ENCODE measurements at regions not wholly inside any gene's neighbourhood (a gene's known extent, or its start where the extent isn't known, plus 50 kb on each side); places are given as distances from the start of the nearest gene placed in this dataset.

GRCh38 chr3:46086986-46087385 is 59.7 kb upstream of the XCR1 start:
- intact Hi-C loops (cut with micrococcal nuclease; ENCODE audit: unreplicated experiment), result no loop called here

GRCh38 chr3:46086083-46086437 is 58.8 kb upstream of the XCR1 start:
- DNase-seq (ENCODE audit: low spot score) (no peak), ATAC-seq (no peak), FAIRE-seq (no peak)
- intact Hi-C loops (cut with micrococcal nuclease; ENCODE audit: unreplicated experiment), result no loop called here
- 32% methylated on average over 4 of the region's 4 CpGs for WGBS (ENCODE audit: low lambda C conversion rate)
- in situ Hi-C loops (cut with HindIII; ENCODE audit: extremely low pct_ligation_motif_present, low pct_unique_long_range_greater_than_20kb), result no loop called here
- ChIA-PET CTCF (ENCODE audit: low intra/inter-chr PET ratio, low total read pairs) (no interaction called here), POLR2A (no interaction called here)
- H3K9me3 ChIP-seq (ENCODE audit: low read length), result no peaks in the 10 kb centered on the region
- H3K36me3 ChIP-seq (replicated peaks in 1 of 2; ENCODE audit: control insufficient read depth in 1 of 2, insufficient read depth in 2 of 2, low read length in 2 of 2), result no peaks in the 10 kb centered on the region
- H3K9ac ChIP-seq (ENCODE audit: insufficient read depth, low read depth, low read length), result no peak overlapping the region
- no peaks in the 10 kb centered on the region for H3K79me2 ChIP-seq (ENCODE audit: insufficient read depth, low read length)
- no peak overlapping the region for H3K4me3 ChIP-seq (replicated peaks in 1 of 3; ENCODE audit: insufficient read depth in 1 of 3, low read depth in 2 of 3, low read length in 3 of 3)
- H3K4me1 ChIP-seq (ENCODE audit: insufficient read depth, low read length), result no peaks in the 10 kb centered on the region
- H3K4me2 ChIP-seq (ENCODE audit: low read depth, low read length), result no peak overlapping the region
- H3K27ac ChIP-seq (ENCODE audit: extremely low read length, insufficient read depth, low read length), result no peak overlapping the region
- no TSS peak for BruUV-seq (replicated peaks)
- no peak overlapping the region for H2AFZ ChIP-seq (ENCODE audit: low read length)
- H4K20me1 ChIP-seq (ENCODE audit: insufficient read depth, low read length), result no peaks in the 10 kb centered on the region
- H3K27me3 ChIP-seq (ENCODE audit: control insufficient read depth in 1 of 2, insufficient read depth in 2 of 2, low read length in 2 of 2), result no peaks in the 10 kb centered on the region
- TF ChIP-seq ERF (CRISPR knock-in tag; IDR thresholded peaks at IDR 0.05) (no peak), ZFP90 (CRISPR knock-in tag; IDR thresholded peaks at IDR 0.05; ENCODE audit: borderline replicate concordance) (no peak), ZC3H13 (CRISPR knock-in tag; IDR thresholded peaks at IDR 0.05) (no peak), ZNF878 (CRISPR knock-in tag; IDR thresholded peaks at IDR 0.05) (no peak), NR3C1 (CRISPR knock-in tag; IDR thresholded peaks at IDR 0.05) (no peak), ZHX1 (CRISPR knock-in tag; IDR thresholded peaks at IDR 0.05; ENCODE audit: low read depth) (no peak), SIN3A (IDR thresholded peaks at IDR 0.05; ENCODE audit: borderline replicate concordance, low read depth, low read length) (no peak), KDM6A (CRISPR knock-in tag; IDR thresholded peaks at IDR 0.05; ENCODE audit: low read depth) (no peak), ZMYM3 (CRISPR knock-in tag; IDR thresholded peaks at IDR 0.05) (no peak), TBX3 (IDR thresholded peaks at IDR 0.05; ENCODE audit: borderline replicate concordance) (no peak), FOXP4 (CRISPR knock-in tag; IDR thresholded peaks at IDR 0.05) (no peak)

More at GRCh38 chr3:46086986-46087385, 59.7 kb upstream of the XCR1 start:
- ChIA-PET POLR2A (no interaction called here), CTCF (ENCODE audit: low intra/inter-chr PET ratio, low total read pairs) (no interaction called here)
- no peak overlapping the region for H3K4me2 ChIP-seq (ENCODE audit: low read depth, low read length)
- no peaks in the 10 kb centered on the region for H3K36me3 ChIP-seq (replicated peaks in 1 of 2; ENCODE audit: control insufficient read depth in 1 of 2, insufficient read depth in 2 of 2, low read length in 2 of 2)
- H3K4me1 ChIP-seq (ENCODE audit: insufficient read depth, low read length), result 0 out of 2 replicates have a peak, but pooled peaks cover 3% of the 10 kb centered on the region
- H3K9ac ChIP-seq (ENCODE audit: insufficient read depth, low read depth, low read length), result no peak overlapping the region
- no peaks in the 10 kb centered on the region for H4K20me1 ChIP-seq (ENCODE audit: insufficient read depth, low read length)
- in situ Hi-C loops (cut with HindIII; ENCODE audit: extremely low pct_ligation_motif_present, low pct_unique_long_range_greater_than_20kb), result no loop called here
- no peaks in the 10 kb centered on the region for H3K79me2 ChIP-seq (ENCODE audit: insufficient read depth, low read length)
- BruUV-seq (replicated peaks), result no TSS peak
- H3K27me3 ChIP-seq (ENCODE audit: control insufficient read depth in 1 of 2, insufficient read depth in 2 of 2, low read length in 2 of 2), result no peaks in the 10 kb centered on the region
- ATAC-seq (no peak), FAIRE-seq (no peak), DNase-seq (ENCODE audit: low spot score) (no peak)
- no peak overlapping the region for H2AFZ ChIP-seq (ENCODE audit: low read length)
- 15% methylated on average over 5 of the region's 5 CpGs for WGBS (ENCODE audit: low lambda C conversion rate)
- no peaks in the 10 kb centered on the region for H3K9me3 ChIP-seq (ENCODE audit: low read length)
- H3K4me3 ChIP-seq (replicated peaks in 1 of 3; ENCODE audit: insufficient read depth in 1 of 3, low read depth in 2 of 3, low read length in 3 of 3), result no peak overlapping the region
- no peak overlapping the region for H3K27ac ChIP-seq (ENCODE audit: extremely low read length, insufficient read depth, low read length)
- no peak for TF ChIP-seq YY1 (IDR thresholded peaks at IDR 0.05; ENCODE audit: insufficient read depth, insufficient replicate concordance, low read depth, low read length)

Data from HepG2 (cell line).